GM12891 (cell line): ENCODE measurements at regions not wholly inside any gene's neighbourhood (a gene's known extent, or its start where the extent isn't known, plus 50 kb on each side); places are given as distances from the start of the nearest gene placed in this dataset.

ENCODE experiments used
- PAX5 ChIP-seq: IDR thresholded peaks from 2 replicates; pipeline ENCODE4 v1.6.1; 2011; ENCODE audit warnings: low read length, moderate library complexity, mild to moderate bottlenecking; ENCODE audit not compliant: insufficient read depth, severe bottlenecking
- POLR2A ChIP-seq: IDR thresholded peaks from 2 replicates; pipeline ENCODE4 v1.6.1; 2011; ENCODE audit warnings: low read depth, low read length, control low read depth
- POLR2AphosphoS5 ChIP-seq: IDR thresholded peaks from 2 replicates; pipeline ENCODE4 v1.6.1; 2011; ENCODE audit warnings: low read depth, low read length, control low read depth
- POU2F2 ChIP-seq: IDR thresholded peaks from 2 replicates; pipeline ENCODE4 v1.6.1; 2011; ENCODE audit warnings: low read depth, mild to moderate bottlenecking, control low read depth, low read length, moderate library complexity
- SPI1 ChIP-seq: IDR thresholded peaks from 2 replicates; pipeline ENCODE4 v1.6.1; 2011; ENCODE audit warnings: low read depth, low read length, control low read depth
- TAF1 ChIP-seq: IDR thresholded peaks from 2 replicates; pipeline ENCODE4 v1.6.1; 2011; ENCODE audit warnings: low read depth, low read length, control low read depth

DNA sequence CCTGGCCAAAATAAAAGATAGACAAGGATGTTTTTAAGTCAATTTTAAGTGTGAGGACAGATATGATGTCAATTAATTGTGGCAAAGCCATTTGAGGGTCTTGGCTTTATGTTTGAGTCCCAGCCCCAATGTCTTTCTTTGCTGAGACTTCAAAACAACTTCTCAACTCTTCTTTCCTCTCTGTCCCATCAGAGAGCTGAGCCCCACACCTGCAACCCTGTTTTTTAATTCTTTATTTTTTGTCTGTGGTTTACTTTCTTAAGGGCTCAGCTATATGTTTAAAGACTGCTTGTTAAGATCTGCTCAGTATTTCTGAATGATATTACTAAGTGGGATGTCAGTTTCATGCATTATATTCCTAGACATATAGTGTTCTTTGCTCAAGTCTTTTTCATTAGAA lies 164.3 kb downstream of the HS3ST1 start:
- TF ChIP-seq POLR2A (no peak), POLR2AphosphoS5 (no peak), TAF1 (no peak), SPI1 (no peak), PAX5 (no peak), POU2F2 (no peak)
